GM12891 (cell line): ENCODE measurements at regions not wholly inside any gene's neighbourhood (a gene's known extent, or its start where the extent isn't known, plus 50 kb on each side); places are given as distances from the start of the nearest gene placed in this dataset.

ENCODE experiments used
- DNase-seq: peaks from one replicate; pipeline ENCODE4 v3.0.0; 2011; ENCODE audit warnings: low spot score; ENCODE audit not compliant: insufficient read length
- FAIRE-seq: peaks from 2 replicates; lab custom pipeline; 2011; peaks lifted over from hg19 to GRCh38; lab: Jason Lieb, UNC
- PAX5 ChIP-seq: IDR thresholded peaks from 2 replicates; pipeline ENCODE4 v1.6.1; 2011; ENCODE audit warnings: low read length, moderate library complexity, mild to moderate bottlenecking; ENCODE audit not compliant: insufficient read depth, severe bottlenecking
- POLR2A ChIP-seq: IDR thresholded peaks from 2 replicates; pipeline ENCODE4 v1.6.1; 2011; ENCODE audit warnings: low read depth, low read length, control low read depth
- POLR2AphosphoS5 ChIP-seq: IDR thresholded peaks from 2 replicates; pipeline ENCODE4 v1.6.1; 2011; ENCODE audit warnings: low read depth, low read length, control low read depth
- POU2F2 ChIP-seq: IDR thresholded peaks from 2 replicates; pipeline ENCODE4 v1.6.1; 2011; ENCODE audit warnings: low read depth, mild to moderate bottlenecking, control low read depth, low read length, moderate library complexity
- SPI1 ChIP-seq: IDR thresholded peaks from 2 replicates; pipeline ENCODE4 v1.6.1; 2011; ENCODE audit warnings: low read depth, low read length, control low read depth
- TAF1 ChIP-seq: IDR thresholded peaks from 2 replicates; pipeline ENCODE4 v1.6.1; 2011; ENCODE audit warnings: low read depth, low read length, control low read depth

DNA sequence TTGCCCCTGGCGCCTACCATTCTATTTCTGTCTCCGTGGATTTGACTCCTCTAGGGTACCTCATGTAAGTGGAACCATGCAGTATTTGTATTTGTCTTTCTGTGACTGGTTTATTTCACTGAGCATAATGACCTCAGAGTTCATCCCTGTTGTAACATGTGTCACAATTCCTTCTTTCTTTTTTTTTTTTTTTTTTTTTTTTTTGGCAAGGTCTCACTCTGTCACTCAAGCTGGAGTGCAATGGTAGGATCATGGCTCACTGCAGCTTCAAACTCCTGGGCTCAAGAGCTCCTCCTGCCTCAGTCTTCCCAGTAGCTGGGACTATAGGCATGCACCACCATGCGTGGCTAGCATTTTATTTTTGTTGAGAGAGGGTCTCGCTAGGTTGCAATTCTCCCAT is 74.0 kb upstream of the SEPTIN5 start:
- FAIRE-seq: no peak
- no peak for DNase-seq
- TF ChIP-seq TAF1 (no peak), SPI1 (no peak), POU2F2 (no peak), PAX5 (no peak), POLR2A (no peak), POLR2AphosphoS5 (no peak)

DNA sequence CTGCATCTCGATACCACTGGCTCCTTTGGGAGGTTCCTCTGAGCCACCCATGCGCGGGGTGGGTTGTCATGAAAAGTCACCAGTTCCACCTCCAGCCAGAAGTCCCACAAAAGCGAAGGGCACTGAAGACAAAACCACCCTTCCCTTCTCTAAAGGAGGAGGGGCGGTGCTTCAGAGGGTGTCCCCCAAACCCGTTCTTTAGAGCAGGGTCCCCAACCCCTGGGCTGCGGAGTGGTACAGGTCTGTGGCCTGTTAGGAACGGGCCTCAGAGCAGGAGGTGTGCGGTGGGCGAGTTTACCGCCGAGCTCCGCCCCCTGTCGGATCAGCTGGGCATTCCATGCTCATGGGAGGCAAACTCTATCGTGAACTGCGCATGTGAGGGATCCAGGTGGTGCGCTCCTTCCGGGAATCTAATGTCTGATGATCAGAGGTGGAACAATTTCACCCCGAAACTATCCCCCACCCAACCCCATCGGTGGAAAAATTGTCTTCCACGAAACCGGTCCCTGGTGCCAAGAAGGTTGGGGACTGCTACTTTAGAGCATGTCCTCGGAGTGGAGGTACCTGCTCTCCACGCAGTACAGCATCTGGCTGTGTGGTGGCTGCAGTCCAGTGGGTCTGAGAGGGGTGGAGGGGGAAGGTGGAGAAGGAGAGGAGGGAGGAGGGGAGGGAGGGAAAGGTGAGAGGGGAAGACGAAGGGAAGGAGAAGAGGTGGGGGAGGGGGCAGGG is 72.9 kb upstream of the SEPTIN5 start:
- TF ChIP-seq SPI1 (no peak), TAF1 (no peak), POLR2AphosphoS5 (no peak), POLR2A (no peak), PAX5 (no peak), POU2F2 (no peak)
- FAIRE-seq: no peak
- no peak for DNase-seq

DNA sequence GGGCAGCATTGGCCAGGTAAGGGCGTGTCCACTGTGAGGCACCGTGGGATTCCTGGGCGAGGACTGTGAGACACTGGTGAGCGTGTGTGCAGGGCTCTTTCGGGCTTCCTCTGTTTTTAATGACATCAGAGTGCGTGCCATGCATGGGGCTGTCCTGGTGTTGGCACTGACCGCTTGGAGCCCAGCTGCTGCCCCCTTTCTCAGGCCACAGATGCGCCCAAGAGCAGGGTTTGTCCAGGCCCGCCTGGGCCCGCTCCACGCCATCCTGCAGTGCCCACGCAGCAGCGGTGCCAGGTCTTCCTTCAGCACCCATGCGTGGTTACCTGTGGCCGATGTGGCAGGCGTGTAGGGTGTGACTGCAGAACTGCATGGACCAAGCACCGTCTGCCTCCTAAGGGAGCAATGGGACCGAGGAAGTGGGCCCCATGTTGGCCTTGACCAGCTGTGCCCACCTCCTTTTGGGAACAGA is 72.3 kb upstream of the SEPTIN5 start:
- no peak for DNase-seq
- no peak for FAIRE-seq
- TF ChIP-seq SPI1 (no peak), TAF1 (no peak), POLR2A (no peak), PAX5 (no peak), POU2F2 (no peak), POLR2AphosphoS5 (no peak)

DNA sequence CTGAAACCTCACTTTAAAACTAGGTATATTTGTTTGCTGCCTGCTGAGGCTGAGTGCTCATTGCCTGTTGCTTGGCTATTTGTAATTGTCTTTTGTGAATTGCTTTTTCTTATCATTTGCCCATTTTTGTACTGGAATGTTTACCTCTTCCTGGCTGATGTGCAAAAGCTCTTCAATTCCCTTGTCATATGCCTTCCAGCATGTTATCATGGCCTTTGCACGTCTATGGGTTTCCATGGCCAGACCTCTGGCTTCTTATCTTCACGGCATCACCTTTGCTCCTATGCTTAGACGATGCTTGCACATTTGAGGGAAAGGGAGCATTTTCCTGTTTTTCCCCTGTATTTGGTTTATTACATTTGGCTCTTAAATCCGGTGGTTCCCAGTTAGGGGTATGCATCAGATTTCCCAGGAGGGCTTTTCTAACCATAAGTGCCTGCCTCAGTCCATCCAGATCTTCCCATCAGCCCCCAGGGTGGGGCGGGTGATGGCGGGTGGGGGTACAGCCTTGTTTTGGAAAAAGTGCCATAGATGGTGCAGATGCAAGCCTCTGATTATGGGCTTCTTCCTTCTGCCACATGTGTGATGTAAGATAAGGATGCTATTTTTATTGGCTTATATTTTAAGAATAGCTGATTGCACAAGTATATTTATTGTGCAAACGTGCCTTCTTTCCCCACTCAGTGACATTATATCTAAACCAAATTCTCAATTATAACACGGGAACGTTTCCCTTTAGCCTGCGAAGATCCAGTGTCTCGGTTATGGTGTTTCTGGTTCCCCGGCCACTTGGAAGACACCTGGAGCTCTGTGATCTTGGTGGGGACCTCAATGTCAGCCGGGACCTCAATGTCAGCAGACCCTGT is 70.6 kb upstream of the SEPTIN5 start:
- DNase-seq (no peak), FAIRE-seq (no peak)
- TF ChIP-seq POU2F2: no peak
- TF ChIP-seq SPI1: no peak
- no peak for TF ChIP-seq POLR2A
- TF ChIP-seq POLR2AphosphoS5: no peak
- no peak for TF ChIP-seq TAF1
- TF ChIP-seq PAX5: no peak

DNA sequence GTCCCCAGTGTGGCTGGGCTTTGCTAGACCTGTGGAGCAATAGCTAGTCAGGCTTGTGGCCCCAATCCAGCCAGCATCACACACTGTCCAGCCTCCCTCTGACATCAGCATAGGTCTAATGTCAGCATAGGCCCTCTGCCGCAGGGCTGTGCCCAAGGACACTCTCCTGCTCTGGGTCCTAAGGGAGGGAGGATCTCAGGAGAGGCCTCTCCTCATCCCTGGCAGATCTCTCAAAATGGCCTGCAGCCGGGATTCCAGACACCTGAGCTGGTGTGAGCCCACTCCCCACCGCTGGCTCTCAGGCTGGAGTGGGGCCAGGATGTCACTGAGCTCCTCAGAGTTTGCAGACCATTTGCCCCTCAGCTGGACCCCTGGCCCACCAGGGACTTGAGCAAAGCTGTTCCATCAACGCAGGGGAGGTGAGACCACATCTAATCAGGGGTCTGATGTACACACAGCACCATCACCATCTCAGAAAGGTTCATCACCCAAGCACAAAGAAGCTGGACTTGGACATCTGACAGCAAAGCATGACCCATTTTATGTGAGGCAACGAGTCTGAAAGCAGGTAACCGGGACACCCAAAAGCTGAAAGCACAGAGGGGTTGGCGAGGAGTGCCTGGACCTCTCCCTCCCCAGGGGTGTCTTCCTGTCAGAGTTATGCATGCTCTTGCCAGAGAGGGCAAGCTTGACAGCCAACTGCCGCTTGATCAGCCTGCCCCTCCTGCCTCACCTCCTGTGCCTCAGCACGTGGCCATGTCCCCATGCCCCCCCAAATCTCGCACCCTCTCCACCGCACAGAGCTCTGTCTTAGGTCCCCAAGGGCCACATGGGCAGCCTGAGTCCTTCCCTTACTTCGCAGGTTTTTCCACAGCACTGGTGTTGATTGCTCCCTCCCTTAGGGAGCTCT is 69.7 kb upstream of the SEPTIN5 start:
- no peak for TF ChIP-seq POLR2A
- no peak for DNase-seq
- FAIRE-seq: no peak

DNA sequence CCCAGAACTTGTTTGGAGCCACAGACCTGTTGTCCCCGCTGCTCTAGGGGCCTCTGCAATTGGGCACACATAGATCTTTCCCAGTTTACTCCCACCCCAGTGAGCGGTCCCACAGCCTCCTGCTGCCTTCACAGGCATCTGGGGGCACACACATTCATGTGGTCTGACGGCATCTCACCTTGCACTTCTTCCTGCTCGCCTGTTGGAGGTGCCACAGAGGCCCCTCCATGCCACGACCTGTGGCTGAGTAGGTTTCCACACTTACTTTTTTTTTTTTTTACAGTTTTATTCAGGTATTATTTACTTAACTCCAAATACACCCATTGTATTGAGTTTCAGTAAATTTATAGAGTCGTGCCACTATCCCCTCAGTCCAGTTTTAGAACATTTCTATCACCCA is 68.9 kb upstream of the SEPTIN5 start:
- TF ChIP-seq POU2F2 (no peak), POLR2AphosphoS5 (no peak), TAF1 (no peak), PAX5 (no peak), POLR2A (no peak), SPI1 (no peak)
- no peak for FAIRE-seq
- DNase-seq: no peak

DNA sequence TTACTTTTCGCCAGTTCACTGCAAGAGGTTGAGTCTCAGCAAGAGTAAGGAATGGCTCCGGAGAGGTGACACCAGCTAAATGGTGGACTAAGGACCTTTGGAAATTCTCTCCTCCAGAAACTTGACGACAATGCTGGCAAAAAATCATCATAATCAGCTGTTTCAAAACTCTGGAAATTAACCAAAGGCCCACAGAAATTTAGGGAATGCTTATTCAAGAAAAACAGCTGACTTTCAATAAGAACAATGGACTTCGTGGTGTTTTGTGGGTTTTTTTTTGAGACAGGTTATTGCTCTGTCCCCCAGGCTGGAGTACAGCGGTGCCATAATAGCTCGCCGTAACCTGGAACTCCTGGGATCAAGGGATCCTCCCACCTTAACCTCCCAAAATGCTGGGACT is 68.4 kb upstream of the SEPTIN5 start:
- DNase-seq (no peak), FAIRE-seq (no peak)
- no peak for TF ChIP-seq SPI1
- no peak for TF ChIP-seq POU2F2
- TF ChIP-seq PAX5: no peak
- TF ChIP-seq TAF1: no peak
- no peak for TF ChIP-seq POLR2AphosphoS5
- no peak for TF ChIP-seq POLR2A

DNA sequence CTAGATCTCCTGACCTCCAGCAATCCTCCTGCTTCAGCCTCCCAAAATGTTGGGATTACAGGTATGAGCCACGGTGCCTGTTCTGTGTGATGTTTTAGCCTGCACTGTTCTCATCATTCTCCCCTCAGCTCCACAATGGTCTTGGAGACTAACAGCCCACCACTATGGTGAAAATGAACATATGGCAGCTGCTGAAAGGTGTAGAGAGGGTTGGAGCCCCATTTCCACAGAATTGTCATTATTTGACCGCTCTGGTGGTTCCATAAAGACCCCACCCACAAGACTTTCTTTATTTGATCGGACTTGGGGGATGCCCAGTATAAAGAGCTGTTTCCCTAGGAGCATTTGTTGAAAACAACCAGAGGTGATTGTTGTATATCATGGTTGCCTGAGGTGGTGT is 67.9 kb upstream of the SEPTIN5 start:
- FAIRE-seq: no peak
- no peak for TF ChIP-seq POLR2A
- no peak for TF ChIP-seq POLR2AphosphoS5
- no peak for TF ChIP-seq SPI1
- TF ChIP-seq POU2F2: no peak
- TF ChIP-seq TAF1: no peak
- TF ChIP-seq PAX5: no peak
- DNase-seq: no peak
